ENCODE measurements at regions not wholly inside any gene's neighbourhood (a gene's known extent, or its start where the extent isn't known, plus 50 kb on each side); places are given as distances from the start of the nearest gene placed in this dataset.

DNA sequence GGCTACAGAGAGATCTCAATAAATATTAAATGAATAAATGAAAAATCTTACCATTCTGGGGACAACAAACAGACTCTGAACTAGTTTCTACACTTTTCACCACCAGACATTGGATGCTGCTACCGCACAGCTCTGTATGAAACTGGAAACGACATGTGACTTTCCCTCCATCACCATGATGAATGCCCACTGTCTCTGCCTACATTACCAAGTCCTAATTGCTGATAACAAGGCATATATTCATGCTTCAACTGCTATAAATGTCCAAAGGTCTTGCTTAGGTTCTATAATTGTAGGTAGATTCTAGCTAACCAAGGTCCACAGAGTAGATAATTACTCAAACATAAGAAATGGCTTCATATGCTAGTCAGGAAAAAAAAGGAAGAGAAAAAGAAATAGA, 399.4 kb upstream of the ADGRL3 start:
- no peak for DNase-seq

DNA sequence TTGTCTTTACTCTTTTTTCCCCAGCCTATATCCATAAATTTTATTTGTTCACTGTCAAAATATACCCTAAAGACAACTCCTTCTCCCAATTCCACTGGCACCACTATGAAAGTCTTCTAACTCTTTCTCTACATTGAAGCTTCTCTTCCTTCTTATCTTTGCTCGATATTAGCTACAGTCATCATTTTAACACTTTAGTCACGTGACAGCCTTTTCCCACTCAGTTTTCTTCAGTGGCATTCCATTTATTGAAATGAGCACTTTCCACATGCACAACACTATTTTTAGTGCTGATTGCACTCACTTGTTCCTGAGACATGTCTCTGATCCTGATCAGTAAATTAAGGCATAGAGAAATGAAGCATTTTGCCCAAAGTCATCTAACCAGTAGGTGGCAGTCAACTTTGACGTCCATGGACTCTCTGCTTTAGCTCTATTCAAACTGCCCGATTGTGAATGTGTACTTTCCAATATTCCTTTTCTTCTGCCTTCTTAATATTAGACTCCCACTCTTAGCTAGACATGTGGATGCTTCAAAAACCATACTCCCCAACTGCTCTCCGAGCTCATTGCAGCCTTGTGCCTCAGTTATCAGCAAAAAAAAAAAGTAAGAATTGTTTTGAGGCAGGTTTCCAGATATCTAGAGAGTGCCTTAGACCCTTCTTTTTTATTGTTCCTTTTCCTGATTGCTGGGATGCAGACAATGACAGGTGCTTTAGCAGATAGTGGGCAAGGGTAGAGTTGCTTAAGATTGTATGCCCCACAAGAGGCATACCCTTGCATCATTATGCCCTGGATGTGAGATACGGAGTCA, 394.4 kb upstream of the ADGRL3 start:
- no peak for DNase-seq

- no peak for DNase-seq
These were observed 391.2 kb upstream of the ADGRL3 start for GRCh38 chr4:60808726-60809485.

DNA sequence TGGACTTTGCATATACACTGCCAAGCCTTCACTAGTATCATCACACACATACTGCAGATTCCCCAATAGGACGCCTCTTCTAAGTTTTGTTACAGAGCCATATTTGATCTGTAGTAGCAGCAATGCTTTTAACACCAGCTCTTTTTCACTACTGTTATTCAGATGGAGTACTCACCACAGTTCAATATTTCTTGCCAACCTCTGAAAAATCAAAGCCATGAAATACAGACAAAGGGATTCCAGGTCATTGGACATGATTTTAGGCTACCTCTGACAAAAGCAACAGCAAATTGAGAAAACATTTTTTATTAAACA, 390.7 kb upstream of the ADGRL3 start:
- DNase-seq = no peak

GRCh38 chr4:60812811-60813210, 387.3 kb upstream of the ADGRL3 start:
- no peak for DNase-seq

- no peak for DNase-seq
These were observed 385.6 kb upstream of the ADGRL3 start for GRCh38 chr4:60814549-60814948.

DNA sequence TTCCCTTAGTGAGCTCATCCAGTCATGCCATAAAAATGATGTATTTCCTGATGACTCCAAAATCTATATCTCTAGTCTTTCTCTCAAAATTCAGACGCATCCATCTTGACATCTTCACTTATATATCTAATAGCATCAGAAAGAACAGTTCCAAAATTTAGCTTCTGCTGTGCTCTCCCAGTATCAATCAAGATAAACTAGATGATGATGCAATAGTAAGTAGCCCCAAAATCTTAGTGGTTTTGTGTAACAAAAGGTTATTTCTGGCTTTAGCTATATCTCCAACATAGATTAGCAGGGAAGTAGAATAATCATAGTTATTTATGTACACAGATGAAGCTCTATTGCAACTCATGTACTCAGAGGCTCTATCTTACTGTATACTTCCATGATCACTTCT, 382.5 kb upstream of the ADGRL3 start:
- DNase-seq = no peak

DNA sequence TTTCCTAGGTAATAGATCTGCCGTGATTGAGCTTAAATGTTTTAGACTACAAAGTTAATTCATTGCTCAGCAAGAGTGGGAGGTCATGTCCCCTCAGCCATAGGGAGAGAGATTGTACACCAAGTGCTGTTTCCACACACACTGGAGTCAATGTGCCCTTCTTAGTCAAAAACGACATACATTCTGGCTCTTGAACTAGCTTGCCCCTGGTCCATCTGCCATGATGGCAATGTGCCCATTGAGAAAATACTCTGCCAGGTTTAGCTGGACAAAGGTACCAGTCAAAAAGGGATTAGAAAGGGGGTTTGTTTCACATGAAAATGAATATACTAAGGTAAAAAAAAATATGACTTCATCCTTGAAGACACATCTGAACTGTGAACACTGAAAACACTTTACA, 377.1 kb upstream of the ADGRL3 start:
- no peak for DNase-seq

- no peak for DNase-seq
These were observed 360.1 kb upstream of the ADGRL3 start for GRCh38 chr4:60840020-60840419.

- no peak for DNase-seq
These were observed 353.4 kb upstream of the ADGRL3 start for GRCh38 chr4:60846678-60847077.

DNA sequence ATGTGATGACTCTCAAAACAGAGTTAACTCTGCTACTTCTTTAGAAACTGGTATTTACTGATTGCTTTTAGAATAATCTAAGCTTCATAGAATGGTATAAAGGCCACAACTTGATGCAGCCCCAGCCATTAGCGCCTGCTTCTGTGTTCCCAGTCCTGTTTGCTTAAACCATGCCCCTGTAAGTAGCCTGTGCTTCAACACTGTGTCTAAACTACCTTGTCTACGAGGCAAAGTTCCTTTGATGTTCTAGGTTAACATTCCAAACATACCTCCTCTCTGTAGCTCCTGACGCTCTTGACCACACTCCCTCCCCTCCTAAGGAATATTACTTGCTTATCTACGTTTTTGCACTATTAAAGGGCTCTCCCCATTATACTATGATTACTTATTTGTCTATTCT, 352.5 kb upstream of the ADGRL3 start:
- DNase-seq = no peak

- DNase-seq = no peak
These were observed 342.9 kb upstream of the ADGRL3 start for GRCh38 chr4:60857130-60857753.

DNA sequence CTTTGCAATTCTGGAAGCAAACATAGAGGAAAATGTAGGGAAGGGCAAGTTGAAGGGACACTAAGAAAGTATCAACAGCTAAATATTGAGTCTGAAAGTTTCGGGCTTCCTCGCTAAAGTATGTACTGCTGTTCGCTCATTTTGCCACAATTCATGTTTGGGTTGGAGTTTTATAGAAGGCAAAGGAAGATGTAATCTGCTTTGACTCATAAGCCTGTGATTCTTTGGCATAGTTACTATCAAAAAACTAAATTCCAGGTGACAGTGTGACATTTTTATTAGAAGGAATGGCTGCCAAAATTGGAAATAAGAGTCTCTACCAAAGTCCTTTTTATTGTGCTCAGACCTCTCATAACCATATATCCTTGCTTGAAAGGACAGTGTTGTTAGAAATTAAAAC, 336.7 kb upstream of the ADGRL3 start:
- no peak for DNase-seq

DNA sequence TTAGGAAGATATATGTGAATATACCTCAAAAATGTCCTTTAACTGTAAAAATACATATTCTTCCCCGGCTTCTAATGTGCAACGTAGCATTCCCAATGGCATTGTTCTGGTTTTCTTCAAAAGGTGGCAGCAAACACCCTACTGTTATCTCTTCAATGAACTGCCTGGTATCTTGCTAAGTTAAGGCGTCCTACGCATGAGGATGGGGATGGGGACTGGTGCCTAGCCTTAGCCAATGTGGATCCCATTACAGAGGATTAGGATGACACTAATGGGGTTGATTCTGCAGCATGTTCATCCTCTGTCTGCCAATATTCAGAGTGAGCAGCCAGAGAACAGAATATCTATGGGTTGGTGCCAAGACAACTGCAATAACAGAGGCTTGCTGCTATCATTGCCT, 334.9 kb upstream of the ADGRL3 start:
- DNase-seq = peak; percentile 4

DNA sequence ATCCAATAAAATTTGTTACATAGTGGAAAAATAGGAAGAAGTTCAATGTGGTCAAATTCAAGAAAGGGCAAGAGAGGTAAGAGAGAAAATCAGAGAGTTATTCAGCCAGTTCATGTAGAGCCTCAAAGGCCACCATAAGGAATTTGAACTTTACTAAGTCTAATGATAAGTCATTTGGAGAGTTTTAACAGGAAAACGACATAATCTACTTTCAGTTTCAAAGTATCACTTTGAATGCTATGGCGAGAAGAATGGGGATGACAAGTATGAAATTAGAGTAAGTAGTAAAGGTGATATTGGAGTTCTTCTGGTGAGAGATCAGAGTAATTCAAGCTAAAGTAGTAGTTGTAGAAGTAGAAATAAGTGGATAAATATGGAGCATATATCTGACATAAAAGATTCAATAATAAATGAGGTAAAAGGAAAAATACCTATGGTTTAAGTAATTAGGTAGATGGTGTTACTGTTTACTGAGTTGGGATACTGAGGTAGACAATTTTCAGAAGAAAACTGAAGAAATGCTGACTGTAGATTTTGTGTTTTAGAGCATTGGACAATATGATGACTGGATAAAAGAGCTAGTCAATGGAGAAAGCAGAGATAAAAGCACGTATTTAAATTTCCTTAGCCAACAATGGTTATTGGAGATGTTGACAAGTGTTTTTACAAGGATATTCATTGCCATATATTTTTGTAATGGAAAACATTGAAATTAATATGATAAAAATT, 331.7 kb upstream of the ADGRL3 start:
- no peak for DNase-seq

DNA sequence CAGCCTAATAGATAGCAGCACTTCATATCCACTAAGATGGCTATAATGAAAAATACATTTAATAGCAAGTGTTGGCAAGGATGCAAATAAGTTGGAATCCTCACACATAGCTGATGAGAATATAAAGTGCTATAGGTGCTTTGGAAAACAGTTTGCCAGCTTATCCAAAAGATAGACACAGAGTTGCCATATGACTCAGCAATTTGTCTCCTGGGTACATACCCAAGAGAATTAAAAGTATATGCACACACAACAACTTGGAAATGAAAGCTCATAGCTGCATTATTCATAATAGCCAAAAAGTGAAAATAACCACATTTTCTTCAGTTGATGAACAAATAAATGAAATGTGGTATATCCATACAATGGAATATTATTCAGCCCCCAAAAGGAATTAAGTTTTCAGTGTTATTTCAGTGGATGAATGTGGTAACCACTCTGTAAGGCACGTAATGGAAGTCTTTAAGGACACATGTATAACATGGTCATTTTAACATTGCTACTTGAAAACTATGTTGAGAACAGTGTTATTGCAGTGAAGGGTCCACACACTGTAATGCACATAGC, 320.9 kb upstream of the ADGRL3 start:
- no peak for DNase-seq

DNA sequence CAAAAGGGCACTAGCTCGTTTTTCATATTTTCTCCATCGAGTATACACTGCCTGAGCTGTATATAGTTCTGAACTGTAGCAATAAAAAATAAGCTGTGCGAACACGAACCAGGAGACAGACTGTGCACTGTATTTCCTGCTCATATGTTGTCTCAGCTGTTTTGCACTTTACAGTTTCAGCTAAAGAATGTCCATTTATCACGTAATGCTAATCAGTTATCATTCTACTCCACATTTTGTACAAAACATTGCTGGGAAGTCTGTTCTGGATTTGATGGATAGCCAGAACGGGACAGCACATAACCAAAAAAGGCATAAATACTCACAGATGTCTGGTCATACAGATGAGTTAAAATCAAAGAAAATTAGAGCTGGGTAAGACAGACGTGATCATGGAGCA, 315.5 kb upstream of the ADGRL3 start:
- DNase-seq = no peak

GRCh38 chr4:60885011-60885410, 315.1 kb upstream of the ADGRL3 start:
- DNase-seq = no peak

GRCh38 chr4:60890743-60891142, 309.4 kb upstream of the ADGRL3 start:
- no peak for DNase-seq

DNA sequence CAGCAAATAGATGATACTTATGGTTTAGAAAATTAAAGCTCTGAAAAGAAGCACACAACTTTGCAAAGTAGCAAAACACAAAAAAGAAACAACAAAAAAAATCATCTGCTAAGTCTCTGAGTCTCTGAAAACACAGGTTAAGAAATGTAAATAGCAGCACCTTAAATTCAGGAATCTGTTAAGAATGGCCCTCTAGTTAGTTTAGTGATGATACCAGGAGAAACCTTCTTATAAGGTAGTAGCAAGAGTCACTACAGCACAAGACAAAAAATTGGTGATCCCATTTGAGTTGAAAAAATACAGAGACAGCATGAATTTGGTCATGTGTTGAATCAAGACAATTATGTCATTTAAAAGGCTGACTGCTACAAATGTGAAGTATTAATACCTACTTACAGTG, 308.2 kb upstream of the ADGRL3 start:
- no peak for DNase-seq

GRCh38 chr4:60897415-60897814, 302.7 kb upstream of the ADGRL3 start:
- no peak for DNase-seq

DNA sequence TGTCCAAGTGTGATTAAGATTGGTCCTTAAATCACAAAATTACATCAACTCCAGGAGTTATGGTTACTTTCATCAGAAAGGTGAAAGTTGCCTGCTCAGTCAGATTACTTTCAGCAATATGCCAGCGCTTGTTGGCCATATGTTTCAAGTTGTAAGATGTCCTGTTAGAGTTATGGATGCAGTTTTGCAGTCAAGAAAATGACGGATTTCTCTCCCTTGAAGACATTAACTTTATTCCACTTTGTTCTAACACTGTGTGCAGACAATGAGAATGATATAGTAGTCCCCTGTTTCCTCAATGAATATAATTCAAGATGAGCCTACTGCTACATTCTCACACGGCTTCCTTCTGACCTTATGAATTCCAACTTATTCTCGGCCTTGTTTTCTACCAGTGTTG, 295.0 kb upstream of the ADGRL3 start:
- no peak for DNase-seq

DNA sequence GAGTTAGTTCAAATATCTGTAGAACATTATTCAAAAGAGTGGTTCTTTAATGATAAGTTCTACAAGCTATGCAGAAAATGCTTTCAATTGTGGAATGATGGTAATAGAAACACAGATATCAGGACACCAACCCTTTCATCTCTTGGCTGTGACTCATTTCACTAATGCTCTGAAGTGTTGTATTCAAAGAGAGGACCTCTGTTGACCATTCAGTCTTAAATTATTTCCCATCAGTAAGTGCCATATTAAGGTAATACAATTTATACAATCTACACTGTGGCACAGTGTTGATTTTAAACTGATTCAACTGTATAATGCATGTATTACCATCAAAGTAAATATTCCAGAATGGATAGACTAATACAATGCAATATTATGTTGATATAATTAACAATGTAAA, 289.0 kb upstream of the ADGRL3 start:
- no peak for DNase-seq
